Testis (tissue), 2 donors: ENCODE measurements at regions not wholly inside any gene's neighbourhood (a gene's known extent, or its start where the extent isn't known, plus 50 kb on each side); places are given as distances from the start of the nearest gene placed in this dataset.

ENCODE experiments used
- DNase-seq: peaks from one replicate; pipeline ENCODE4 v3.0.0-alpha.2; 2019
- H3K27ac ChIP-seq, 2 donors: fragments of 200-600 bp; sonication (generic); one replicate each; pipeline ENCODE4 v1.5.1; 2019
- H3K27me3 ChIP-seq: fragments of 200-600 bp; sonication (generic); one replicate; pipeline ENCODE4 v1.5.1; 2019
- H3K36me3 ChIP-seq: fragments of 200-600 bp; sonication (generic); one replicate; pipeline ENCODE4 v1.5.1; 2017; ENCODE audit warnings: low read depth; ENCODE audit errors: missing control alignments
- H3K4me1 ChIP-seq: fragments of 200-600 bp; sonication (generic); one replicate; pipeline ENCODE4 v1.5.1; 2019
- H3K4me3 ChIP-seq, 2 donors: fragments of 200-600 bp; sonication (generic); one replicate each; pipeline ENCODE4 v1.5.1; 2017 to 2019
- H3K9me3 ChIP-seq: fragments of 200-600 bp; sonication (generic); one replicate; pipeline ENCODE4 v1.5.1; 2017
- CTCF ChIP-seq, 3 experiments: fragments of 450-650 bp in 2 of 3; fragments of 200-600 bp in 1 of 3; sonication (generic) in 1 of 3; IDR thresholded peaks; one replicate each; pipeline ENCODE4 v1.5.1; 2016 to 2019; ENCODE audit warnings: antibody characterized with exemption in 3 of 3, mild to moderate bottlenecking in 2 of 3, moderate library complexity in 1 of 3
- POLR2A ChIP-seq: fragments of 450-650 bp; IDR thresholded peaks from one replicate; pipeline ENCODE4 v1.6.1; 2017; ENCODE audit warnings: antibody characterized with exemption, mild to moderate bottlenecking, moderate library complexity
- WGBS, 2 donors: methylation state at CpG; one replicate each; pipeline ENCODE4 v1.1.5; 2018; 5-methylcytosine and 5-hydroxymethylcytosine counted together
- intact Hi-C: fragments of 100-400 bp; cut with DNase I; formaldehyde crosslinking; loops from one replicate; pipeline ENCODE4 v1.15.1; 2023; ENCODE audit warnings: low total_unique reads

- Histone ChIP-seq H3K27ac (no peak overlapping the region), H3K9me3 (no peaks in the 10 kb centered on the region), H3K27me3 (no peaks in the 10 kb centered on the region), H3K4me1 (no peaks in the 10 kb centered on the region), H3K36me3 (no peaks in the 10 kb centered on the region), H3K4me3 (no peak overlapping the region)
- 38 to 52% methylated on average over 1 of the region's 1 CpG for WGBS, 2 donors
- no peak for TF ChIP-seq POLR2A
- TF ChIP-seq CTCF (IDR thresholded peaks at IDR 0.05), result no peak
- no peak for DNase-seq
- intact Hi-C loops, result no loop called here
Observed at GRCh38 chr4:126610933-126611332, 1021.8 kb upstream of the INTU start.

GRCh38 chr4:126611900-126612299 is 1020.9 kb upstream of the INTU start:
- no peak overlapping the region for H3K4me3 ChIP-seq
- no peaks in the 10 kb centered on the region for H3K4me1 ChIP-seq
- intact Hi-C loops, result no loop called here
- H3K27ac ChIP-seq, result no peak overlapping the region
- H3K9me3 ChIP-seq, result no peaks in the 10 kb centered on the region
- DNase-seq, result no peak
- 54 to 60% methylated on average over 4 of the region's 4 CpGs for WGBS, 2 donors
- no peak for TF ChIP-seq CTCF (IDR thresholded peaks at IDR 0.05)
- no peak for TF ChIP-seq POLR2A
- H3K36me3 ChIP-seq, result no peaks in the 10 kb centered on the region
- H3K27me3 ChIP-seq, result no peaks in the 10 kb centered on the region

DNA sequence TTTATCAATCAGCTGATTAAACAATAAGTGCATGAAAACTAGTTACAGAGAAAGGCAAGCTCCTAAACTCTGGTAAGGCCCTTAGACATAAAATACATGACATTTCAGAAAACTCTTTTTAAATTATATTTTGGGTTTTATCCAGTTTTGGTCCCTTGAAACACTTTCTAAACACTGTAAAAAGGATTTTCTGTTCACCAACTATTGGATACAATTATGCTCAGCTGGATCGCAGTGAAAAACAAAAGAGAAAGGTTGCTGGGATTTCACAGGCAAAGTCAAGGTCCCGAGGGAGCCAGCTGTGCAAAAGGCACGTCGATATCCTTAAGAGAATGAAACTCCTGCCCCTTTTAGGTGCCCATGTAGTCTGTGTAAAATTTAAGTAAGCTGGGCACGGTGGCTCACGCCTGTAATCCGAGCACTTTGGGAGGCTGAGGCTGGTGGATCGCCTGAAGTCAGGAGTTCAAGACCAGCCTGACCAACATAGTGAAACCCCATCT is 1018.4 kb upstream of the INTU start:
- DNase-seq, result no peak
- H3K4me1 ChIP-seq, result no peaks in the 10 kb centered on the region
- intact Hi-C loops, result no loop called here
- no peak overlapping the region for H3K4me3 ChIP-seq
- WGBS, 2 donors, result 65 to 74% methylated on average over 8 of the region's 8 CpGs
- H3K27ac ChIP-seq, result no peak overlapping the region
- TF ChIP-seq CTCF (IDR thresholded peaks at IDR 0.05) (no peak), POLR2A (no peak)
- H3K27me3 ChIP-seq, result no peaks in the 10 kb centered on the region
- H3K36me3 ChIP-seq, result no peaks in the 10 kb centered on the region
- no peaks in the 10 kb centered on the region for H3K9me3 ChIP-seq

DNA sequence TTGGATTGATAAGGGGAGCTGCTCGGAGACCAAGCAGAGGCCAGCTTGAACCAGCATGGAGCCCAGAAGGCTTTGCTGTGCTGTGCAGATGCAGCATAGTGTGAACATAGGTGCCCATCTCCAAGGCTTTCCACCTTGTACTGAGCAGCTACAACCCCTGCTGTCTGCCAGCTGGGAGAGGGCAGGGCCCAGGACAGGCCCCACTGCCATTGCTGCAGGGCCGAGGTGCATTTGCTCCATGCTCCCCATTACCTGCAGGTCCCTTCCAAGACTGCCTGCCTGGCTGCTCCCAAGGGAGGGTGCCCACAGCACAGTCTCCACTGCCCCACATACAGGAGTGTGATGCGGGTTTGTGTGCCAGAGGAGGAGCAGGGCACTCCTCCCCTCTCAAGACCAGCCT is 1016.0 kb upstream of the INTU start:
- intact Hi-C loops, result no loop called here
- 91 to 100% methylated on average over 2 to 3 of the region's 3 CpGs for WGBS, 2 donors

More for the DNA sequence above, 1016.0 kb upstream of the INTU start:
- Histone ChIP-seq H3K27me3 (no peaks in the 10 kb centered on the region), H3K9me3 (no peaks in the 10 kb centered on the region), H3K4me1 (no peaks in the 10 kb centered on the region), H3K36me3 (no peaks in the 10 kb centered on the region), H3K4me3 (no peak overlapping the region), H3K27ac (no peak overlapping the region)
- no peak for TF ChIP-seq POLR2A
- TF ChIP-seq CTCF (IDR thresholded peaks at IDR 0.05), result no peak
- no peak for DNase-seq
